GM12878 (cell line): ENCODE measurements at regions not wholly inside any gene's neighbourhood (a gene's known extent, or its start where the extent isn't known, plus 50 kb on each side); places are given as distances from the start of the nearest gene placed in this dataset.
A peak's percentile ranks its signal among the peaks of the same experiment; 100 is the strongest.

Experiments
- BCL11A ChIP-seq: IDR thresholded peaks from 2 replicates; pipeline ENCODE4 v1.6.1; 2011; ENCODE audit warnings: low read depth, low read length
- BHLHE40 ChIP-seq, 2 experiments: fragments of 450-650 bp in 1 of 2; IDR thresholded peaks; 2 replicates each; pipeline ENCODE4 v1.6.1; 2011 to 2017; ENCODE audit warnings: low read depth in 2 of 2, borderline replicate concordance in 1 of 2, improper control_type of control experiment in 1 of 2, low read length in 1 of 2, mild to moderate bottlenecking in 1 of 2
- BRCA1 ChIP-seq: IDR thresholded peaks from 2 replicates; pipeline ENCODE4 v1.6.1; 2011; ENCODE audit warnings: low read depth, low read length, improper control_type of control experiment
- CHD2 ChIP-seq: IDR thresholded peaks from 2 replicates; pipeline ENCODE4 v1.6.1; 2011; ENCODE audit warnings: low read depth, low read length, improper control_type of control experiment, borderline replicate concordance
- JUND ChIP-seq: IDR thresholded peaks from 2 replicates; pipeline ENCODE4 v1.6.1; 2012; ENCODE audit warnings: low read depth, mild to moderate bottlenecking, low read length, improper control_type of control experiment, moderate library complexity
- POLR2AphosphoS2 ChIP-seq: IDR thresholded peaks from 2 replicates; pipeline ENCODE4 v1.6.1; 2011; ENCODE audit warnings: low read depth, mild to moderate bottlenecking, low read length, improper control_type of control experiment, moderate library complexity
- POLR2AphosphoS5 ChIP-seq: IDR thresholded peaks from 2 replicates; pipeline ENCODE4 v1.6.1; 2011; ENCODE audit warnings: mild to moderate bottlenecking, low read length, inconsistent platforms
- POU2F2 ChIP-seq: IDR thresholded peaks from 3 replicates; pipeline ENCODE4 v1.6.1; 2011; ENCODE audit warnings: low read depth, mild to moderate bottlenecking, low read length, borderline replicate concordance
- ZNF592 ChIP-seq: fragments of 450-650 bp; IDR thresholded peaks from 2 replicates; pipeline ENCODE4 v1.6.1; 2017; ENCODE audit warnings: mild to moderate bottlenecking, moderate library complexity
- TF ChIP-seq, protein P1 (sequence below): IDR thresholded peaks from 2 replicates; pipeline ENCODE4 v1.6.1; 2012; ENCODE audit warnings: mild to moderate bottlenecking, low read depth, low read length
- TF ChIP-seq, protein P2 (sequence below): fragments of 450-650 bp; formaldehyde crosslinking; IDR thresholded peaks from 2 replicates; pipeline ENCODE4 v1.4.0; 2022; ENCODE audit warnings: mild to moderate bottlenecking, moderate library complexity
- TF ChIP-seq, protein P3 (sequence below): fragments of 450-650 bp; IDR thresholded peaks from 2 replicates; pipeline ENCODE4 v1.6.1; 2017; ENCODE audit warnings: mild to moderate bottlenecking, moderate library complexity

DNA sequence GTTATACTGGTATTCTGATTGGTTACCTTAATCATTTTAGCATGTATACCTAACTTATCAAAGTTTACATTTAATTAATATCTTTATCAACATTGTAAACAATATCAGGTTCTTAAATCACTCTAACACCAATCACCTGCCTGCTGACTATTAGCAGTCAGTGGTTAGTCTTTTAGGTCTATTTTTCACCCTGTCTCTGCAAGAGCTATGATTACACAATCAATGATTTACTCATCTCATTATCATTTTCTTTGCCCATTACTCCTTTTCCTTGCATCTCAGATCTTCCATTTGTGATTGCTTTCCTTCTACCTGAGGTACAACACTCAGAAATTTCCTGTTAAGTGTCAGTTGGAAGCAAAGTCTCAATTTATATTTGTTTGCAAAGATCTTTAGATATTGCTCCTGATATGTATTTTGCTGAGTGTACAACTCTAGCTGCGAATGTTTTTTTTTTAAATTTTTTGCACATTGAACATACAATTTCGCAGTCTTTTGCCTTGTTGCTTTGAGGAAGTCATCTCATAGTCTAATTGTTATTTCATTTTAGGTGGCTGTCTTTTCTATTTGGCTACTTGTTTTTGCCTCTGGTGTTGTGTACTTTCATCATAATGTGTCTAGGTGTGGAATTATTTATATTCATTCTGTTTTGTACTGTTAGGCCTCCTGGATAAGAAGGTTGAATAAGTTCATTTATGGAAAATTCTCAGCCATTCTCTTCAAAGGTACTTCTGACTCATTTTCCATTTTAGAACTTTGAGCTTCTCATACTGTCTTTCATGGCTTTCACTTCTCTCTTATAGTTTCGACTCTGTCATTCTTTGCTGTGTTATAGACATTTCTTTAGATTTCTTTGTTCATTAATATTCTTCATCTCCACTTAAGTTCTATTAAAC lies 104.9 kb upstream of the CEP162 start (continued):
- TF ChIP-seq POLR2AphosphoS2 (no peak), BCL11A (peak; percentile 71; the same call in 1 of the 2 replicates), POU2F2 (no peak), ZNF592 (no peak), JUND (peak; percentile 55; the same call in 1 of the 2 replicates), CHD2 (no peak), POLR2AphosphoS5 (no peak), BRCA1 (no peak), BHLHE40 (IDR thresholded peaks at IDR 0.05; ENCODE audit: borderline replicate concordance in 1 of 2, low read depth in 2 of 2, low read length in 1 of 2) (no peak)
- TF ChIP-seq, protein P1, sequence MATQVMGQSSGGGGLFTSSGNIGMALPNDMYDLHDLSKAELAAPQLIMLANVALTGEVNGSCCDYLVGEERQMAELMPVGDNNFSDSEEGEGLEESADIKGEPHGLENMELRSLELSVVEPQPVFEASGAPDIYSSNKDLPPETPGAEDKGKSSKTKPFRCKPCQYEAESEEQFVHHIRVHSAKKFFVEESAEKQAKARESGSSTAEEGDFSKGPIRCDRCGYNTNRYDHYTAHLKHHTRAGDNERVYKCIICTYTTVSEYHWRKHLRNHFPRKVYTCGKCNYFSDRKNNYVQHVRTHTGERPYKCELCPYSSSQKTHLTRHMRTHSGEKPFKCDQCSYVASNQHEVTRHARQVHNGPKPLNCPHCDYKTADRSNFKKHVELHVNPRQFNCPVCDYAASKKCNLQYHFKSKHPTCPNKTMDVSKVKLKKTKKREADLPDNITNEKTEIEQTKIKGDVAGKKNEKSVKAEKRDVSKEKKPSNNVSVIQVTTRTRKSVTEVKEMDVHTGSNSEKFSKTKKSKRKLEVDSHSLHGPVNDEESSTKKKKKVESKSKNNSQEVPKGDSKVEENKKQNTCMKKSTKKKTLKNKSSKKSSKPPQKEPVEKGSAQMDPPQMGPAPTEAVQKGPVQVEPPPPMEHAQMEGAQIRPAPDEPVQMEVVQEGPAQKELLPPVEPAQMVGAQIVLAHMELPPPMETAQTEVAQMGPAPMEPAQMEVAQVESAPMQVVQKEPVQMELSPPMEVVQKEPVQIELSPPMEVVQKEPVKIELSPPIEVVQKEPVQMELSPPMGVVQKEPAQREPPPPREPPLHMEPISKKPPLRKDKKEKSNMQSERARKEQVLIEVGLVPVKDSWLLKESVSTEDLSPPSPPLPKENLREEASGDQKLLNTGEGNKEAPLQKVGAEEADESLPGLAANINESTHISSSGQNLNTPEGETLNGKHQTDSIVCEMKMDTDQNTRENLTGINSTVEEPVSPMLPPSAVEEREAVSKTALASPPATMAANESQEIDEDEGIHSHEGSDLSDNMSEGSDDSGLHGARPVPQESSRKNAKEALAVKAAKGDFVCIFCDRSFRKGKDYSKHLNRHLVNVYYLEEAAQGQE: no peak
- TF ChIP-seq, protein P2, sequence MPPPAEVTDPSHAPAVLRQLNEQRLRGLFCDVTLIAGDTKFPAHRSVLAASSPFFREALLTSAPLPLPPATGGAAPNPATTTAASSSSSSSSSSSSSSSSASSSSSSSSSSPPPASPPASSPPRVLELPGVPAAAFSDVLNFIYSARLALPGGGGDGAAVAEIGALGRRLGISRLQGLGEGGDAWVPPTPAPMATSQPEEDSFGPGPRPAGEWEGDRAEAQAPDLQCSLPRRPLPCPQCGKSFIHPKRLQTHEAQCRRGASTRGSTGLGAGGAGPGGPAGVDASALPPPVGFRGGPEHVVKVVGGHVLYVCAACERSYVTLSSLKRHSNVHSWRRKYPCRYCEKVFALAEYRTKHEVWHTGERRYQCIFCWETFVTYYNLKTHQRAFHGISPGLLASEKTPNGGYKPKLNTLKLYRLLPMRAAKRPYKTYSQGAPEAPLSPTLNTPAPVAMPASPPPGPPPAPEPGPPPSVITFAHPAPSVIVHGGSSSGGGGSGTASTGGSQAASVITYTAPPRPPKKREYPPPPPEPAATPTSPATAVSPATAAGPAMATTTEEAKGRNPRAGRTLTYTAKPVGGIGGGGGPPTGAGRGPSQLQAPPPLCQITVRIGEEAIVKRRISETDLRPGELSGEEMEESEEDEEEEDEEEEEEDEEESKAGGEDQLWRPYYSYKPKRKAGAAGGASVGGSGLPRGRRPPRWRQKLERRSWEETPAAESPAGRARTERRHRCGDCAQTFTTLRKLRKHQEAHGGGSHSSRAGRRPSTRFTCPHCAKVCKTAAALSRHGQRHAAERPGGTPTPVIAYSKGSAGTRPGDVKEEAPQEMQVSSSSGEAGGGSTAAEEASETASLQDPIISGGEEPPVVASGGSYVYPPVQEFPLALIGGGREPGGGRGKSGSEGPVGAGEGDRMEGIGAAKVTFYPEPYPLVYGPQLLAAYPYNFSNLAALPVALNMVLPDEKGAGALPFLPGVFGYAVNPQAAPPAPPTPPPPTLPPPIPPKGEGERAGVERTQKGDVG (CRISPR knock-in tag): no peak
- TF ChIP-seq, protein P3, sequence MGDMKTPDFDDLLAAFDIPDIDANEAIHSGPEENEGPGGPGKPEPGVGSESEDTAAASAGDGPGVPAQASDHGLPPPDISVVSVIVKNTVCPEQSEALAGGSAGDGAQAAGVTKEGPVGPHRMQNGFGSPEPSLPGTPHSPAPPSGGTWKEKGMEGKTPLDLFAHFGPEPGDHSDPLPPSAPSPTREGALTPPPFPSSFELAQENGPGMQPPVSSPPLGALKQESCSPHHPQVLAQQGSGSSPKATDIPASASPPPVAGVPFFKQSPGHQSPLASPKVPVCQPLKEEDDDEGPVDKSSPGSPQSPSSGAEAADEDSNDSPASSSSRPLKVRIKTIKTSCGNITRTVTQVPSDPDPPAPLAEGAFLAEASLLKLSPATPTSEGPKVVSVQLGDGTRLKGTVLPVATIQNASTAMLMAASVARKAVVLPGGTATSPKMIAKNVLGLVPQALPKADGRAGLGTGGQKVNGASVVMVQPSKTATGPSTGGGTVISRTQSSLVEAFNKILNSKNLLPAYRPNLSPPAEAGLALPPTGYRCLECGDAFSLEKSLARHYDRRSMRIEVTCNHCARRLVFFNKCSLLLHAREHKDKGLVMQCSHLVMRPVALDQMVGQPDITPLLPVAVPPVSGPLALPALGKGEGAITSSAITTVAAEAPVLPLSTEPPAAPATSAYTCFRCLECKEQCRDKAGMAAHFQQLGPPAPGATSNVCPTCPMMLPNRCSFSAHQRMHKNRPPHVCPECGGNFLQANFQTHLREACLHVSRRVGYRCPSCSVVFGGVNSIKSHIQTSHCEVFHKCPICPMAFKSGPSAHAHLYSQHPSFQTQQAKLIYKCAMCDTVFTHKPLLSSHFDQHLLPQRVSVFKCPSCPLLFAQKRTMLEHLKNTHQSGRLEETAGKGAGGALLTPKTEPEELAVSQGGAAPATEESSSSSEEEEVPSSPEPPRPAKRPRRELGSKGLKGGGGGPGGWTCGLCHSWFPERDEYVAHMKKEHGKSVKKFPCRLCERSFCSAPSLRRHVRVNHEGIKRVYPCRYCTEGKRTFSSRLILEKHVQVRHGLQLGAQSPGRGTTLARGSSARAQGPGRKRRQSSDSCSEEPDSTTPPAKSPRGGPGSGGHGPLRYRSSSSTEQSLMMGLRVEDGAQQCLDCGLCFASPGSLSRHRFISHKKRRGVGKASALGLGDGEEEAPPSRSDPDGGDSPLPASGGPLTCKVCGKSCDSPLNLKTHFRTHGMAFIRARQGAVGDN: no peak
